BE2C (cell line): ENCODE measurements at regions not wholly inside any gene's neighbourhood (a gene's known extent, or its start where the extent isn't known, plus 50 kb on each side); places are given as distances from the start of the nearest gene placed in this dataset.

Experiments
- DNase-seq: peaks from one replicate; pipeline ENCODE4 v3.0.0-alpha.2; 2020
- H3K27me3 ChIP-seq: fragments of 250-450 bp; sonication (Bioruptor Pico); 2 replicates; pipeline ENCODE4 v1.5.1; 2020; ENCODE audit warnings: mild to moderate bottlenecking
- H3K36me3 ChIP-seq: fragments of 250-450 bp; sonication (Bioruptor Pico); 2 replicates; pipeline ENCODE4 v1.5.1; 2020; ENCODE audit warnings: mild to moderate bottlenecking
- H3K4me1 ChIP-seq: fragments of 250-450 bp; sonication (Bioruptor Pico); 2 replicates; pipeline ENCODE4 v1.5.1; 2020
- H3K4me3 ChIP-seq: 2 replicates; pipeline ENCODE4 v1.5.1; 2011; ENCODE audit warnings: low read depth, low read length
- H3K9me3 ChIP-seq: fragments of 250-450 bp; sonication (Bioruptor Pico); 2 replicates; pipeline ENCODE4 v1.5.1; 2020
- TF ChIP-seq, protein P1 (sequence below): IDR thresholded peaks from 2 replicates; pipeline ENCODE4 v1.5.1; 2012; ENCODE audit warnings: mild to moderate bottlenecking, low read depth, low read length

DNA sequence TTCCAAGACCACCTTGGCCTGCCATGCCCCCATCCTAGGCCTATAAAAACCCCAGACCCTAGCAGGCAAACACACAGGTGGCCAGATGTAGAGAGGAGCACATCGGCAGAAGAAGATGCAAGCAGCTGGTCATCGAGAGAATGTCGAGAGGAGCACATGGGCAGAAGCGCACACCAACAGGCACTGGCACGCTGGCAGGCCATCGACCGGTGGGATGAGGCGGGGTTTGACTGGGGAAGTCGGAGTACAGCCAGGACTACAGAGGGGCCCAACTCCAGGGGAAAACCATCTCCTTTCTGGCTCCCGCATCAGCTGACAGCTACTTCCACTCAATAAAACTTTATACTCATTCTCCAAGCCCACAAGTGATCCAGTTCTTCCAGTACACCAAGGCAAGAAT lies 283.1 kb upstream of the RGMB start:
- no peaks in the 10 kb centered on the region for H3K27me3 ChIP-seq
- no peaks in the 10 kb centered on the region for H3K9me3 ChIP-seq
- no peaks in the 10 kb centered on the region for H3K4me1 ChIP-seq
- DNase-seq, result no peak
- H3K4me3 ChIP-seq, result no peak overlapping the region
- H3K36me3 ChIP-seq, result no peaks in the 10 kb centered on the region
- TF ChIP-seq, protein P1, sequence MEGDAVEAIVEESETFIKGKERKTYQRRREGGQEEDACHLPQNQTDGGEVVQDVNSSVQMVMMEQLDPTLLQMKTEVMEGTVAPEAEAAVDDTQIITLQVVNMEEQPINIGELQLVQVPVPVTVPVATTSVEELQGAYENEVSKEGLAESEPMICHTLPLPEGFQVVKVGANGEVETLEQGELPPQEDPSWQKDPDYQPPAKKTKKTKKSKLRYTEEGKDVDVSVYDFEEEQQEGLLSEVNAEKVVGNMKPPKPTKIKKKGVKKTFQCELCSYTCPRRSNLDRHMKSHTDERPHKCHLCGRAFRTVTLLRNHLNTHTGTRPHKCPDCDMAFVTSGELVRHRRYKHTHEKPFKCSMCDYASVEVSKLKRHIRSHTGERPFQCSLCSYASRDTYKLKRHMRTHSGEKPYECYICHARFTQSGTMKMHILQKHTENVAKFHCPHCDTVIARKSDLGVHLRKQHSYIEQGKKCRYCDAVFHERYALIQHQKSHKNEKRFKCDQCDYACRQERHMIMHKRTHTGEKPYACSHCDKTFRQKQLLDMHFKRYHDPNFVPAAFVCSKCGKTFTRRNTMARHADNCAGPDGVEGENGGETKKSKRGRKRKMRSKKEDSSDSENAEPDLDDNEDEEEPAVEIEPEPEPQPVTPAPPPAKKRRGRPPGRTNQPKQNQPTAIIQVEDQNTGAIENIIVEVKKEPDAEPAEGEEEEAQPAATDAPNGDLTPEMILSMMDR, result no peak

DNA sequence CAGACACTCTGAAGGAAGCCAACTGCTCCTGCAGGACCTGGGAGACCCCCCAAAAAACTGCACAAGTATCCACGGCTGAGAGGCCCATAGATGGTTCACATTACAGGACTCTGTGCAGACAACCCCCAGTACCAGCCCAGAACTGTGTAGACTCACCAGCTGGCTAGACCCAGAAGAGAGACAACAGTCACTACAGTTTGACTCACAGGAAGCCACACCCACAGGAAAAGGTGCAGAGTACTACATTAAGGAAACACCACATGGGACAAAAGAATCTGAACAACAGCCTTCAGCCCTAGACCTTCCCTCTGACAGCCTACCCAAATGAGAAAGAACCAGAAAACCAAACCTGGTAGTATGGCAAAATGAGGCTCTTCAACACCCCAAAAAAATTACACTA lies 281.2 kb upstream of the RGMB start:
- TF ChIP-seq, protein P1, result no peak
- DNase-seq, result no peak
- no peak overlapping the region for H3K4me3 ChIP-seq
- no peaks in the 10 kb centered on the region; the same call in 1 of the 2 replicates for H3K9me3 ChIP-seq
- H3K27me3 ChIP-seq, result no peaks in the 10 kb centered on the region
- H3K36me3 ChIP-seq, result no peaks in the 10 kb centered on the region
- no peaks in the 10 kb centered on the region for H3K4me1 ChIP-seq

DNA sequence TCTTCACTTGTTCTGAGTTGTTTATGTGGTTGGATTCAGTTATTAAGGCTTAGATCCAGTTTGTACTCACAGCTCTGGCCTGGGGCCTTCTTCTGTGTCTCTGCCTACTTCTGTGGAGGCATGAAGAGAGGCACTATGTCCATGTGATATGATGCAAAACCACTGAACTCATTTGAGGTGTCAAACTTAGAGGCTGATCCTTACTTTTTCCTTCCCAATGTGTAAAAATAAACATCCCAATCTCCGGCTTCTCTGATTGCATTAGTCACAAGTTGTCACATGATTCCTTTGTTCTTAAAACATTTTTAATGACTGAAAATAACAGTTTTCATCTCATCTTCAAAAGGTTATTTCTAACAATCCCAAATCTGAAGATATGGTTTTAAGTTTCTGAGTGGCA lies 276.0 kb upstream of the RGMB start:
- TF ChIP-seq, protein P1, result no peak
- no peak overlapping the region for H3K4me3 ChIP-seq
- no peak for DNase-seq
- no peaks in the 10 kb centered on the region; the same call in 1 of the 2 replicates for H3K9me3 ChIP-seq
- no peaks in the 10 kb centered on the region for H3K36me3 ChIP-seq
- no peaks in the 10 kb centered on the region for H3K4me1 ChIP-seq
- no peaks in the 10 kb centered on the region for H3K27me3 ChIP-seq

DNA sequence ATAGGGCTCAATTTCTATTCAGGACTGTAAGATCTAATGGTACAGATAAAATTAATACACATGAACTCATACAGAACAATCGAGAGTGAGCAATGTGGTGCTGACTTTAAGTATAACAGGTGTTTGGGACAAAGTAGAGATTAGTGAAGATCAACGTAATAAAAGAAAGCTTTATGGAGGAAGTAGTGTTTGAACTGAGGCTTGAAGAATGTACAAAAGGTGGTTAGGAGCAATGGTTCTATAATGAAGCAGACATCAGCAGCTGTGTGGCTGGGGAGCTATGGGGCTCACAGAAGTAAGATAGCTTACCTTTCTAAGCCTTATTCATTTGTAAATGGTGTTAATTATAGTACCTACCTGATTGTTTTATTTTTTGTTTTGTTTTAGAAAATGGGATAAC lies 275.4 kb upstream of the RGMB start:
- Histone ChIP-seq H3K4me1 (no peaks in the 10 kb centered on the region), H3K27me3 (no peaks in the 10 kb centered on the region), H3K9me3 (no peaks in the 10 kb centered on the region; the same call in 1 of the 2 replicates), H3K36me3 (no peaks in the 10 kb centered on the region), H3K4me3 (no peak overlapping the region)
- DNase-seq, result no peak
- TF ChIP-seq, protein P1, result no peak

DNA sequence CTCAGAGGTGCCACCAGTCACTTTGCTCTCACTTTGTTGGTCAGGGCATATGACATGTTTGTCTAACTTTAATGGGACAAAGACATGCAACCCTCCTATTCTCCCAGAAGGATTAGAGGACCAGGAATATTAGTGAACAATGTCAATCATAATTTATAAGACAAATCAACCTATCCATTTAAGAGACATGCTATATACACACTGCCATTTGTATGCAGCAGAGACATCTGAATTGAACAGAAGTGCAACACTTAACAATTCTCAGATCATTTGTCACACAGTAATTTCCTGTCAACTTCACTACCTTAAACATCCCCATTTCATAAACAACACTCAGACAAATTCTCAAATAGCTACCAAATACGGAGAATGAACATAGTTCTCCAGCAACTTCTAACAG lies 273.6 kb upstream of the RGMB start:
- Histone ChIP-seq H3K27me3 (no peaks in the 10 kb centered on the region), H3K4me3 (no peak overlapping the region), H3K4me1 (no peaks in the 10 kb centered on the region), H3K9me3 (no peaks in the 10 kb centered on the region; the same call in 1 of the 2 replicates), H3K36me3 (no peaks in the 10 kb centered on the region)
- DNase-seq, result no peak
- TF ChIP-seq, protein P1, result no peak

DNA sequence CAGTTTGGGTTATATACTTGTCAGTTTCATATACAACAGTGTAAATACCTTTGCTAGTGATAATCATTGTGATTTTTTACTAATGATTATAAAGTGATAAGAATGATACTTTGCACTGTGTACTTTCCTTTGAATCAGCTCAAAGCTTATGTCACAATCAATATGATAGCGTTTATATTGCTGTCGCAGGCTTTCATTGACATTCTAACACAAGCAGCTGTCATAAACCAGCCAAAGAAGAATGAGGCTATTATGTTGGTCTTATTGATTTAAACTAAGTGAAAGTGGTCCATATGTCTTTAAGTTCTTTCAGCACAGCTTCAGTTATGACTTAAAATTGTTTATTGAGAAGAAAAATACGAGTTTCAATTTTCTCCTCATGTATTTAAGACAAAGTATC lies 272.7 kb upstream of the RGMB start:
- TF ChIP-seq, protein P1, result no peak
- Histone ChIP-seq H3K9me3 (no peaks in the 10 kb centered on the region), H3K4me3 (no peak overlapping the region), H3K4me1 (no peaks in the 10 kb centered on the region), H3K36me3 (no peaks in the 10 kb centered on the region), H3K27me3 (no peaks in the 10 kb centered on the region)
- no peak for DNase-seq
